Activated T-cell treated with anti-CD3 and anti-CD28 coated beads for 1 hour (primary cell): ENCODE measurements at regions not wholly inside any gene's neighbourhood (a gene's known extent, or its start where the extent isn't known, plus 50 kb on each side); places are given as distances from the start of the nearest gene placed in this dataset.

Experiments used
- DNase-seq: peaks from one replicate; pipeline ENCODE4 v3.0.0-alpha.2; 2020; ENCODE audit warnings: low read depth

- DNase-seq, result no peak
Observed at GRCh38 chr20:39633689-39634088, 671.5 kb downstream of the DHX35 start.

- DNase-seq, result no peak
Observed at GRCh38 chr20:39632757-39633156, 670.6 kb downstream of the DHX35 start.

- DNase-seq, result no peak
Observed at GRCh38 chr20:39632176-39632575, 670.0 kb downstream of the DHX35 start.

DNA sequence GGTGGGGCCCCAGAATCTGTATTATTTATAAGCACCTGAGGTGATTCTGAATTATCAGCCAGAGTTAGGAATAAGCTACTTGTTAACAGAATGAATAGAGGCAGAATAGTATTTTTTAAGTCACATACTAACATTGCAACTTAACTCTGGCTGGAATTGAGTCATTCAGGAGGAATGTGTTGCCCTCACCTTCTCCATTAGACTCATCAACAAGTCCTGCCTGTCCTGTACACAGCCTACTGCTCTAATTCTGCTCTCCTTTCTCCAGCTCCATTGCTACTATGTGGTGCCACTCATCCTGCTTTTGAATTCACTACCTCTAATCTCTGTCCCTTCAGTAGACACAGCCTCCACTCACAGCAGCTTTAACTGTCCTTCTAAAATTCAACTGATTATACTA is 669.4 kb downstream of the DHX35 start:
- no peak for DNase-seq

- DNase-seq, result no peak
Observed at GRCh38 chr20:39630215-39630908, 668.2 kb downstream of the DHX35 start.

DNA sequence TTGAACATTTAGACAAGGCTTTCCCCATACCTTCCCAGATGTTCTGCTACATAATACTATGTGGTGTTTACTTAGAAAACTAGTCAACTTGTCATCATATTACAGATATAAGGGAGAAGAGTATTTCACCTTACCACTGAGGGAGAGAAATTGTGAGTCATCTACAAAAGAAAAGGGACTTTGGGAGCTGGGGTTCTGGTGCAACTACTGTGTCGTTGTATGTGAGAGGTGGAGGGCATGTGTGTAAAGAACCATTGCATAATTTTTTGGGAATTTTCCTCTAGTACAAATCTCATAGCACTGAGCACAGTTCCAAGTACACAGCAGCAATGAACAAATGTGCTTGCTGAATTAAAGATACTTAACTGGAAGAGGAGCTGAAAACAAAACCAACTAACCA is 665.6 kb downstream of the DHX35 start:
- DNase-seq, result no peak

GRCh38 chr20:39624316-39624715 is 662.2 kb downstream of the DHX35 start:
- no peak for DNase-seq

DNA sequence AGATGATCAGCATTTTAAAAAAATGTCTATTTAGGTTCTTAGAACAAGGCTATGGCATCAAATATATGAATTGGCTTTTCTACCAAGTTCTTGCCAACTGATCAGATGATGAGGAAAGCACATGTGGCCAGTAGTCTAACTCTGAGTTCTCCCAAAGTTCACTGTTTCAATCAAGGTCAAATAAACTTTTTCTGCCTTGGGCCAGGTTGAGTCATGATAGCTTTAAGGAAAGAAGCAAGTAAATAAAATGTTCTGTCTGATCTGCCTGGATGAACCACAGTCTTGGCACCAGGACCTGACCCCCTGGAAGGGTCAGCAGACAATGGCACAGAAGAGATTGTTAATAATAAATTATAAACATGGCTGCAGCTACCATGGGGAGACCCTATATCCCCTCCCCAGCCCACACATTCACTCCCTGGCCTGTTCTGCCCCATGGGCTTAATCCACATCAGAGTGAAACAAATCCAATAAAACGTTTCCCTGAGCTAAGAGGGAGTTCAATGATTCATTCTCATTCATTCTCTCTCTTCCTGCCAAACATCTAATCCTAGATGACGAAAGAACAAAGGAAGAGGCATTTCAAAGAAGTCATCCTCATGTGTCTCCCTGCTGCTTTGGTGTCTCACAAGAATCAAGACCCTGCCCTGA is 661.6 kb downstream of the DHX35 start:
- DNase-seq, result no peak

DNA sequence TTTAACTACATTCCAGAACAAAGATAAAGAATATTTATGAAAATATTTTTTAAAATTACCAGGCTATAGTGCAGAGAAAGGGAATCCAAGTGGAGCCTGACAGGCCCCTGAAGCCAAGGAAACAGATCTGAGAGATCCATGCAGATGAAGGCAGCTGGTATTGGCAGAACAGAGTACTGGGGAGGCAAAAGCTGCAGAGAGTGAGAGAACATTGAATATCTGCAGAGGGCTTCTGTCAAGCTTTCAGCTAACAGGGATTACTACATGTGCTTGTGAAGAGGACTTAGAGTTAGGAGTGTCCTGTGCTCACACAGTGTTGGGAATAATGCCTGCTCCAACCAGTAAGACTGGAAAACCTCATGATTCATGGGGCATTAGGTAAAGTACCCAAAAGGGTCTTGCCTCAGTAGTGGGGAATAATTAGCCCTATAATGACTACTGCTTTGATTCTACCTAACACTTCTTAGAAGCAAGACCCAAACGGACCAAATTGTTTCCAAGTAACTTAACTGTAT is 657.2 kb downstream of the DHX35 start:
- no peak for DNase-seq

- DNase-seq, result no peak
Observed at GRCh38 chr20:39611901-39612300, 649.8 kb downstream of the DHX35 start.

GRCh38 chr20:39607141-39607540 is 645.0 kb downstream of the DHX35 start:
- DNase-seq, result no peak

DNA sequence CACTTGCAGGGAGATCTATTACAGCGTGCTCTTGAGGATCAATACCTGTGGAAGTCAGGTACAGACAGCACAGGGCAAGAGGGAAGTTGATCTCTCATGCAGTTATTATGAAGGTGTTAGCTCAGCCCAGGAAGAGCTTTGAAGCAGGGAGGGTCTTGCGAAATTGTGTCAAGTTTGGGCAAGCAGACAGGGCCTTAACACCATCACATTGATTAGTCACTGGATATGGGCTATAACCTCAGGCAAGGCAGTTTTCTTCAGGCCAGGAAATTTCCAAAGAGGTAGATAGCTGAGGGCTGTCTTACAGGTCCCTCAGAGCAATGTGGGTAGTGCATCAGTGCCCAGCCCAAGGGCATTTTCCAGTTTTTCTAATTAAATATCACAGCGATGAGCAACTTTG is 643.8 kb downstream of the DHX35 start:
- no peak for DNase-seq

GRCh38 chr20:39605361-39605760 is 643.2 kb downstream of the DHX35 start:
- no peak for DNase-seq

- no peak for DNase-seq
Observed at GRCh38 chr20:39603219-39603618, 641.1 kb downstream of the DHX35 start.

GRCh38 chr20:39602649-39603048 is 640.5 kb downstream of the DHX35 start:
- DNase-seq, result no peak

- DNase-seq, result no peak
Observed at GRCh38 chr20:39600871-39601270, 638.7 kb downstream of the DHX35 start.

DNA sequence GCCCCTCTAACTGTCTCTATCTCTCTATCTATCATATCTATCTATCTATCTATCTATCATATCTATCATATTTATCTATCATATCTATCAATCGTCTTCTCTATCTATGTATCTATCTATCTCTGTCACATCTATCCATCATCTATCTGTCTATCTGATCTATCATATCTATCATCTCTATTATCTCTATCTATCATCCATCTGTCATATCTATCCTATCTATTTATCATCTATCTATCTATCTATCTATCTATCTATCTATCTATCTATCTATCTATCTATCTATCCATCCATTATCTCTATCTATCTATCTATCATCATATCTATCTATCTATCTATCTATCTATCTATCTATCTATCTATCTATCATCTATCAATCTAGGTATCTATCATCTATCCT is 638.0 kb downstream of the DHX35 start:
- DNase-seq, result no peak

- no peak for DNase-seq
Observed at GRCh38 chr20:39596554-39596953, 634.4 kb downstream of the DHX35 start.

GRCh38 chr20:39592371-39592770 is 630.2 kb downstream of the DHX35 start:
- DNase-seq, result no peak

- DNase-seq, result no peak
Observed at GRCh38 chr20:39588148-39588757, 626.1 kb downstream of the DHX35 start.

GRCh38 chr20:39581034-39581433 is 618.9 kb downstream of the DHX35 start:
- DNase-seq, result no peak

- no peak for DNase-seq
Observed at GRCh38 chr20:39576771-39577170, 614.6 kb downstream of the DHX35 start.

DNA sequence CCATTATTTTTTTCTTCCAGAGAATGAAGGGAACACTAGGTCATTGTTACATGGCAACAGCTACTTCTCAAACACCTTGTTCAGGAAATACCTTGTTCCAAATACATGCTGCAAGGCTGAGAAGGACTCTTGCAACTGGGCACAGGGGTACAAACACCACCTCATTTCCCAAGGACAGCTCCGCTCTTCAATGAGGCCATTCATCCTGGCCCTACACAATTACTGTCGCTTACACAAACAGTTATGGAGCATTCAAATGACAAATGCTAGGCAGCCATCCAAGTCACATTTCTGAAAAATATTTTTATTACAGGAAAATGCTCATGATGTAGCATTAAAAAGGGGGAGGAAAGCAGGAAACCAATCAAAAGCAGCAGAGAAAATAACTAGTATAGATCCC is 611.9 kb downstream of the DHX35 start:
- no peak for DNase-seq
